NCI-H2107 (cell line): ENCODE measurements at regions not wholly inside any gene's neighbourhood (a gene's known extent, or its start where the extent isn't known, plus 50 kb on each side); places are given as distances from the start of the nearest gene placed in this dataset.

Experiments used
- DNase-seq: peaks from one replicate; lab custom pipeline; 2025; lab: John Stamatoyannopoulos, UW

DNA sequence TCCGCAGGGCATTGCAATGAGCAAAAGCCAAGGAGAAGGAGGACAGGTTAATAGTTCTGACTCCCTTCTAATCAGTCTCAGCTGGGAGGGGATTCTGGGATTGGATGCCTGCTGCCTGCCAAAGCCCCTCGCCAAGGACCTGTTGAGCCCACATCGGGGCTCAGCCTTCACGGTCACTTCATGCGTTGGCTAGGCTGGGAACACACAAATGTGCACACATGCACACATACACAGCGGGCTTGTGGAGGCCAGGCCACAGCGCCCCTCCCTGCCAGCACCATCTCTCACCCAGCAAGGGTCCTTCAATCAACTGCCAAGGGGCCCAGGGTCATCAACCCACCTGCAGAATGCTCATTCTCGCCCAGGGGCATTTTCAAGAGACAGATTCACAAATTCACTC is 113.9 kb downstream of the C5orf15 start:
- DNase-seq = no peak

DNA sequence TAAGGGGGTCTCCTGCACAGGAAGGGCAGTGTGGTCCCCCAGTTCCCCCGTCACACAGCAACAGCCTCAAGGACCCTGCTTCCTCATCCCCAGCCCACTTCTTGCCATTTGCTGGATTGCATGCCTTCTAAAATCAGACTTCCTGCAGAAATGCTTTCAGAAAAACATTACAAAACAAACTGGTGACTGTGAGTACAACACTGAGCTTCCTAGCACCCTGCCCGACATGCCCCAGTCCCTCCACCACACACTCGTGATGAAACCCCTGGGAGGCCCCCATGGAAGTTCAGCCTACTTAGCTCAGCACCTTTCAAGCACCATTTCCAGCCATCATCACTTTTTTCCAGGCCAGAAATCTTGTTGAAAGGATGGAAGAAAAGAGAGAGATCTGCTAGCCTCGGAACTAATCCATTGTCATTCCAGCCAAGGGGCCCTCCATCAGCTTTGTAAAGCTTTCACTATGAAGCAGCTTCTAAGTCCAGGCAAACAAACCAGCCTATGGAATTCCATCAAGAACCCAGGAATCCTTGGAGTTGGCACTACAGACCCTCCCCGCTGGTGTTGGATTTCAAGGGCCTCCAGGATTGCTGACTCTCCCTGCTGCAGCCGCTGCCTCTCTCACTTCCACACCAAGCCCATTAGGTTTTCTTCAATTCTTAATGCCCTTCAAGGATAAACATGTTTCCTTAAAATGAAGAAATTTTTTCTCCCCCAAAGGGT is 114.6 kb downstream of the C5orf15 start:
- no peak for DNase-seq

DNA sequence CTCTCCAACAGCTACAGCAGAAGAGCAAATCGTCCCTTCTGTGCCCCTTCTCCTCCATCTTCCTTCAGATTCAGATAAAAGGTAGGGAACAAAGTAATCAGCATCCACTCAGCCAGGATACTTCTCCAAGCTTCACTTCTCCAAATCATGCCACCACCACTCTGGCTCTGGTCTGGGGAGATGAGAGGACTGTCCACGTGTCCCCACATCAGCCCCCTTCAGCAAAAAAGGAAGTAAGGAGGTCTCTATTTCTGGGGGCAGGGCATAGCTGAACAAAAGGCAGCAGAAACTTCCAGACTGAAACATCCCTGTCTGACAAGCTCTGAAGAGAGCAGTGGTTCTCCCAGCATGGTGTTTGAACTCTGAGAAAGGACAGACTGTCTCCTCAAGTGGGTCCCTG is 116.9 kb downstream of the C5orf15 start:
- no peak for DNase-seq

DNA sequence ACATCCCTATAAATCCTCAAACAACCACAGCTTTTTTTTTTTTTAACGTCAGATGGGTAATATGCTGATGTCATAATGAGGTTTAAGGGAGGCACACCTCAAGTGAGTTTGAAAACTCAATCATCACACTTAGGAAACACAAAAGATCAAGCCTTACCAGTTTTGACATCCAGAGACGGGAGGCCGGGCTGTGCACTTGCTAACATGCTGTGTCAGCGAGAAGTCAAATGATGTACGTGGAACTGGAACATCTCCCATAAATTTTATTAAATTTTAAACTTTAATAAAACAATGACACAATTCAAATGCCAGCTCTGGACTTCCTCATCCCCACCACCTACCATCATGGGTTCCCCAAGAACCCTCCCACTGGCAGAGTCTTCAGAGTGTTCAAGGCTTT is 117.6 kb downstream of the C5orf15 start:
- no peak for DNase-seq

DNA sequence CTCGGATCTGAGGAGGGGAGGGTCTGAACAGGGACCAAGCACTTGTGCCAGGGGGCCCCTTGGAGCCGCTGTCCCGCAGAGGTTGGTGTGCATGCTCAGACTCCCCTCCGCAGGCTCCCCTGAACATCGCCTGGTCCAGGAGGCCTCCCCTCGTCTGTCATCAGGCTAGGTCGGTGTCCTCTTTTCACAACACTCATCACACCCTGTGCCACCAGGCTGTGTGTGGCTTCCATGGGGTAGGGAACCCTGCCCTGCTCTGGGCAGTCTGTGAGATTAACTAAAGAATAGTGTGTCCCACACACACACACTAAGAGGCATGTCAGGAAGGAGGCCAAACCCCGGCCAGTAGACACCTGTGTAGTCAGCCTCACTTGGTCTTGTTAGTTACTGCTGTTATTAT is 119.3 kb downstream of the C5orf15 start:
- DNase-seq = no peak

DNA sequence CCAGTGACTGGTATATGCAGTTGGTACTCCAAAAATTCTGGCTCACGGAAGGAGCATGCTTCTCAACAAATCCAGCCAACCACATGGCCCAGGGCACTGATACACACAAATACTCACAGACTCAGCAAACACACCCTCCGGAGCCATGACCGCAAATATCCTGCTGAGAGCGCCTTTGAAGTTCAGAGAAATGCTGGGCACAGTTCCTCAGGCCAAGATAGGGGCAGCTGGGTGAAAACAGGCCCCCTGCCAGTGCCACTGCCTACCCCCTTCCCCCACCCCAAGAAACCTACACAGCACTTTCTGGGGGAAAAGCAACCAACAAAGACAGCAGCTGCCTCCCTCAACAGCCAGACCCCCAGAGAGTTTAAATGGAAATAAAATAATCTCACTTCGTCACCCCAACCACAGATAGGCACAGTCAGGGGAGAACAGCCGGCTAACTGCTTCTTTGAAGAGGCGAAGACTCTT is 120.0 kb downstream of the C5orf15 start:
- DNase-seq = no peak

DNA sequence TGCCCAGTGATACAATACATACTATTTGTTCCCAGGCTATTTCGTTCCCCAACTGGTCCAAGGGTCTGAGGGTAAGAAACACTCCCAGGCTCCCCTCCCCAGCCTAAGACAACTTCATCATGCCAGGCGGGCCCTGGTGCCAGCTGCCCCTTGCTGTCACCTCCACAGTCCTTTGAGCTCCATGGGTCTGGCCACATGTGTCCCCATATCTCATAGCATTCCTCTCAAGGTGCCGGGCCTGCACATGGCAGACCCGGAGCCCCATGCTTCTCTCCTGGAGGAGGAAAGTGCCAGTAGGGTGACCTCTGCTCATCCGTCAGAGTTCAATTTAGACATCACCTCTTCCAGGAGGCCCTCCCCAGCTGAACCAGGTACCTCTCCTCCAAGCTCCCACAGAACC is 120.5 kb downstream of the C5orf15 start:
- DNase-seq = no peak

DNA sequence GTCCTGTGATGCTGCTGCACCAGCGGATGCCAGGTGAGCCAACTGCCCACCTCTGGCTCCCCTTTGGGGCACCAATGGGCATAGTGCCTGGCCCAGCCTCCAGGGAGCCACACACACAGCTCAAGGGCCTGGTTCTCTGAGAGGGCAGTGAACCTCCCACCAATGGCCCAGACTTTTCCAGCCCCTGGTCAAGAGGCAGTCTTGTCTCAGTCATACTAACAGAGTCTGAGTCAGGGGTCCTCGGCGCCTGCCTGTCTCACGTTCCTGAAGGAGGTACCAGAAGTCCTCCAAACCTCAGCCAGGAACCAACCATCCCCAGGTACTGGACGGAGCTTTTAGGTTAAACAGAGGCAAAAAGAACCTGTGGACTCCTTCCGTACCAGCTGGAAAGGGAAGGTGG is 121.1 kb downstream of the C5orf15 start:
- DNase-seq = no peak

DNA sequence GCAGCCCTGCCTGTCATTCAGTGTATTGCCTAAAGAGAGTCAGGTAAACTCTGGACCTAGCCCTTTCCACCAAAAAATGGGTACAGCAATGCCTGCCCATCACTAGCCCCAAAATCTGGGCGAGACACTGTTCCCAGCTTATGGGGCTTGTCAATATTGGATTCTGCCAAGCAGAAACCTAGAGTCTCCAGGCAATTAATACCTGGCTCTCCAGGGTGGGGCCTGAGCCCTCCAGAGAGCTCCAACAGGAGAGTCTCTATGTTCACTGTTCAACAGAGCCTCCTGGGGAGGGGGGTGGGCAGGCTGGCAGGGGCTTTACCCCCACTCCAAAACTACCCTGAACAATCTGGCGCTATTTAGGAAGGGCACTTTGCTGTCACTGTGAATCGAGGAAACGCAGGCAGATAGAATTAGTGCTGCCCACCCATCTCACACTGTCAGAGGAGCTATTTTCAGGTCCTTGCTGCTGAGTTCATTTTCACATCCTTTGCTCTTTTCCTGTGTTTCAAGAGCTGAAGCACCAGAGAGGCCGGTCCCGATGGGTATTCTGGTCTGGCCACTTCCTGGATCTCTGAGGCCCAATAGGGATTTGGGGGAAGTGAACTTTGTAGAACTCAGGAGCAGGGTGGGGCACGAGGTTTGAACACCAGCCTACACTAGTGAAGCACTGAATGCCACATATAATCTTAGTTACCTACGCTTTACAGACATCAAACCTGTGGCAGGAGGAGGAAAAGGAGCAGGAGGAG is 121.8 kb downstream of the C5orf15 start:
- DNase-seq = no peak

DNA sequence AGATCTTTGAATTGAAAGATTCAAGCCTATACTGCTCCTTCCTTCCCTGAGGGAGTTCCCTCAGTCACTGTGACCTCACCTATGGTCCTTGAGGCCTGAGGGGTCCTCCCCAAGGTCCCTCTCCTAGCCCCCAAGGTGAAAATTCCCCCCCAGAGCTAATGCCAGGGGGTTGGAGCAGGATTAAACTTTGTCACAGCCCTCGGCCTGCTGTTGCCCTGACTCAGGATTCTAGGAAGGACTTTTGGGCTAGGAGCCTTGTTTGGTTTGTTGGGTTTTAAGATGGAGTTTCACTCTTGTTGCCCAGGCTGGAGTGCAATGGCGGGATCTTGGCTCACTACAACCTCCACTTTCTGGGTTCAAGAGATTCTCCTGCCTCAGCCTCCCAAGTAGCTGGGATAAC is 123.2 kb downstream of the C5orf15 start:
- no peak for DNase-seq

DNA sequence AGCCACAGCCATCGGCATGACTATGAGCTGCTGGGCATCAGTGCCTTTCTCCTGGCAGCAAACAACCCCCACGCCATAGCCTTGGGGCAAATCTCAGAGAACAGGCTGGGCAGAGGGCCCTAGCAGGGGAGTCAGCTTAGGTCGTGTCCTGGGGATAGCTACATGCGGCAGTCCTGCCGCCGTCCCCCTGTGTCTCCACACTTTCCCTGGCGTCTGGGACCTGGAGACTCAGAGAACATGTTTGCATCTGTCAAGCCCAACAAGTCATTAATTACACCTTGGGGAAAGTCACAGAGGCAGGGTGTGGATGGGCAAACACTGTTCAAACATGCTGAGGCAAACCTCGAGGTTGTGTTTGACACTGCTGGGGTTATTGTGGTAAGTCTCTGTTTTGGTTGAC is 123.6 kb downstream of the C5orf15 start:
- no peak for DNase-seq

DNA sequence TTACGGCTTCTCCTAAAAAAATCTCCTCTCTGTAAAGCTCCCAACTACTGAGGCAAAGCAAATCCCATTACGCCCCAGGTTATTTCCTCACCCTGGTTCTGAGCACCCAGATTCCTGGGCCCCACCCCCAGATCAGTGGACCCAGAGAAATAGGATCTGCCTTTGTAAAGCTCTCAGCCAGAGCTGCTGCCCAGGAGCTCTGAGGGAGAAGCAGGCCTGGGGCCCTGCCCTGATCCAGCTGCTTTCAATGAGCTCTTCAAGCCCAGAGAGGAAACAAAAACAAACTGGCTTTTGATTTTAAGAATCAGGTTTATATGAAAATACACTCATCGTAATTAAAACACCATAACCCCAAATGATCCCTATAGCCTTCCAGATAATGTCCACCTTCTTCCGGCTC is 124.5 kb downstream of the C5orf15 start:
- DNase-seq = no peak

DNA sequence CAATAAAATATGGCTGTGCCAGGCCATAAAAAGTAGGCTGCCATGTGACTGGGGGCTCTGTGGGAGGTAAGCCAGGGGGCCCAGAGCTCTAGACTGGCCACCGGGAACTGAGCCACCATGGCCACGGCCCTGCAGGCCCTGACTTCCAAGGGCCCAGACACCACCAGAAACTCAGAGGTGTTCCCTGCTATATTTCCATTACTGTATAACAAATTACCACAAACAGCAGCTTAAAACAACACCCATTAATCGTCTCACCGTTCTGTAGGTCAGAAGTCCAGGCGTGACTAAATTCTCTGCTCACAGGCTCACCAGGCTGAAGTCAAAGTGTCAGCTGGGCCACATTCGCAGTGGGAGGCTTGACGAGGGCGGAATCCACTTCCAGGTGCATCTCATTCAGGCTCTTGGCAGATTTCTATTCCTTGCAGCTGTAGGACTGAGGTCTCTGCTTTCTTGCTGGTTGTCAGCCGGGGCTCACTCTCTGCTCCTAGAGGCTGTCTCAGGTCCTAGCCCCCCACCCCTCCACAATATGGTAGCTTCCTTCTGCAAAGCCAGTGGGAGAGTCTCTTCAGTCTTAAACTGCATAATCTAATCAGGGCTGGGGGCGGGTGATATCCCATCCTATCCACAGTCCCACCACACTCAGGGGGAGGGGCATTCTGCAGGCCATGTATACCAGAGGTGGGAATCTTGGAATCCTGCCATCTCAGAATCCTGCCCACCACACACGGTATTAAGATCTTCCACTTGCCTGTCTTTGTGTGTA is 125.4 kb downstream of the C5orf15 start:
- no peak for DNase-seq

DNA sequence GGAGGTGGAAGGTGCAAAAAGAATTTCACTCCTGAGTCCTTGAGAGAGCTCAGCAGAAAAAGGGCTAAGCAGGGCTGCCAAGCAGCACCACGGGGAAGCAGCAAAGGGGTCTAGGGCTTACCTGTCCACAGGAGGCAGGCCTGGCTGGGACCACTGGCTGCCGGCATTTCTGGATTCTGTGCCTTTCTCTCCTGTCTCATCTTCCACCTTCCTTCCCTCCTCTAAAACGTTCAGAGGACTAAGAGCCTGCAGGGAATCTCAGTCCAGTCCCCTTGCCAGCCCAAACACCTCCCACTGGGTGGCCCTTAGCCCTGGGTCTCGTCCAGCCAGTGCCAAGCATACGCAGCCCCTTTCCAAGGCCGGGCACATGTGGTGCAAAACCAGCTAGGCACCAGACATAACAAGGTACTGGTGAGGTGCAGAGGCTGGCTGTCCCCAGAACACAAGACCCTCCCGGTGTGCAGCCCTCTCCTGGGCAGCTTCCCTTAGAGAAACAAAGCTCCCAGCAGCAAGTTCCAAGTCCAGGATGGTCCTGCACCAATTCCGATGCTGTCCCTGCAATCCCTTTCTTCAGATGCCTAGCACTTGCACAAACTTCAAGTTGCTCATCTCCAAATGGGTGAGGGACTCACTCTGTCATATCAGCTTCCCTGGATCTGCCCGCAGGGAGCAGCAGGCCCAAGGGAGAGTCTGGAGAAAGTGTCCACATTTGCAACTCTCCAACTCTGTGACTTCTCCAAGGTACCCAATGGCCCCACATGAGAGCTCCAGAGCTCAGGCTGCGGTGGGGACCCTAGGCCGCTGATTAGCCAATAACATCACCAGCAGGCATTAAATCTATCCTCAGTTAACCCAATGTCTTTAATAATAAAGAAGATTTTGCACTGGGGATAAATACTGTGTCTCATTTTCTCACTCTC is 126.3 kb downstream of the C5orf15 start:
- DNase-seq = no peak

DNA sequence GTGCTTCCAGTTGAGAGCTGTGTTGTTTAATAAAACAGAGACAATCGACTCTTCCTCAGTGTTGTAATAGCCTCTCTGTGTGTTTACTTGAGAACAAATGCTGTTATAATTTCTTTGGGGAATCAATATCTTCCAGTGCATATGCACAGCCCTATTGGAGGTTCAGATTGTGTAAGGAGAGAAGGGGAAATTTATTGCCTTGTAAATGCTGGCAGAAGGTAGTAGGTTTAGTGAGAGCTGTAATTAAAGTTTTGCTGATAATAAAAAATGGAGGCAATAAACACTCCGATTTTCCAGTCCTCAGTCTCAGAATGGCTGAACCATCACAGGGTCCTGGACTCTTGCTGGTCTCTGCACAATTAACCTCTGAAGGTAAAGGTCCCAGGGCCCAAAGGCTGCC is 128.3 kb downstream of the C5orf15 start:
- DNase-seq = no peak

DNA sequence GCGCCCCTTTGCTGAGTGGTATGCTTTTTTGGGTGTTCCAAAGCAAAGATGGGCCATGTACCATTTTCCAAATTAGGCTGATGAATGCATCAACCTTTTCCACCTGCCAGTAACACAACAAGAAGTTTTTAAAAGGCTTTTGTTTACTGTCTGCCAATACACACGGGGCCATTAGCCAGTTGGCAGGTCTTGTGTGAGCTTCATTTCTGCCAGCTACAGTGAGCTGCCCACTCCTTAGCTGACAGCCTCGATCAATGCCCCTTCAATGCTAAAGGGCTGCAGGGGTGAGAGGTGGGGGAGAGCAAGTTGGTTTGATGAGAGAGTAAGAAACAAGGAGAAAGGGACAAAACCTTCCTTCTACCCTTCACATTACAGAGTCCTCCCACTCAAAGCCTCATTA is 128.7 kb downstream of the C5orf15 start:
- DNase-seq = no peak

DNA sequence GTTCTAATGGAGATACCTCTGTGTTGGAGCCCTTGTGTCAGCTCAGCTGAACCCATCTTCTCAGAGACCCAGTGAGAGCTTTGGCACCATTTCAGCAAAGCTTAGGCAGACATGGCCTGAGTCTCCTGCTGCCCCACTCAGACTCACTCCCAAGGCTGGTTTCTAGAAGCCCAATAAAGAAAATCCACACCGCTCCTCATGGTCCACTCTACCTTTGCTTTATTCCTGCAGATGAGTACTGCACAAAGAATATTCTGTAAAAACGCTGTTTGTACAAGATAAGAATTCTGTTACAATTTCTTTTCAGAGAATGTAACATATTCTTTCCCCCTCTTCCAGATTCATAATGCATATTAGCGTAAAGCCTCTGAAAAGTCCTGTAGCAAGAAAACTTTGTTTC is 129.3 kb downstream of the C5orf15 start:
- no peak for DNase-seq

DNA sequence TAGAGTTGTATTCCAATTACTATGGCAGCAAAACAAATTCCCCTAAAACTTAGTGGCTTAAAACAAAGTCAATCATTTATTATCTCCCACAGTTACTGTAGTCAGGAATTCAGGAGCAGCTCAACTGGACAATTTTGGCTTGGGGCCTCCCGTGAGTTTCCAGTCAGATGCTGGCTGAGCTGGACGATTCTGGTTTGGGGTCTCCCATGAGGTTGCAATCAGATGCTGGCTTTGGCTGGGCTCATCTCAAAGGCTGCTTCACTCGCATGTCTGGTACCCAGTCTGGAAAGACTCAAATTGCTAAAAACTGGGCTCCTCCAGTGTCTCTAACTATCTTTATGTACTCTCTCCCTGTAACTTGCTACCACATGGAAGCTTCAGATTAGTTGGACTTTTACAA is 130.1 kb downstream of the C5orf15 start:
- DNase-seq = no peak

DNA sequence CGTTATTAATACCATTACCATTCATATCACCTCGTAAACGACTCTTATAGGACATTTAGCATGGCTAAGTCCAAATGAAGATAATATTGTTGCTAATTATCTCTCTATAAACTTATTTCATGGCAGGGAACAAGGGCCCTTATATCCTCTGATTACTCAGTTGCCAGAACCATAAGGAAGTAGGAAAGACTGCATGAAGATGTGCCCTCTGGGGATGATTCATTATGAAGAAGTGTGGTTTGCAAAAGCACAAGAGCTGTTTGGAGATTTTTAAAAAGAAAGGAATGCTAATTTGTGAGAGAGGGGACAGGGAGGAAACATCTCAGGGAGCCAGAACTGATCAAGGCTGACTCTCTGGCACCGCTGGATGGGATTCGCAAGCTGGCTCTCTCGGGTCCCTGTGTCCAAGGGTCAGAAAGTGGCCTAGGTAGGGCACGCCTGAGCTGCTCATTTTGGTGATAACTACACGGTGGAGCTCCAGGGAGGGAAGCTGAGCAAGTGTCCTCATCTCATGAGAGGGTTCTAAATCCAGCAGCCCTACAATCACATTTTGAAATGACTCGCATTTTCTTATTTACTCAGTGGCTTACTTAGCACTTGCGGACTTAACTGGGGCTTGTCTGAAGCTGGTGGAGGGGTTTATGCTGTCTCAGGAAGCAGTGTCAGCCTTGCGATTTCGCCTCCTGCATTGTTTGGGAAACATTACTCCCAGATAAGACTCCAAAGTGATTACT is 136.8 kb downstream of the C5orf15 start:
- no peak for DNase-seq

DNA sequence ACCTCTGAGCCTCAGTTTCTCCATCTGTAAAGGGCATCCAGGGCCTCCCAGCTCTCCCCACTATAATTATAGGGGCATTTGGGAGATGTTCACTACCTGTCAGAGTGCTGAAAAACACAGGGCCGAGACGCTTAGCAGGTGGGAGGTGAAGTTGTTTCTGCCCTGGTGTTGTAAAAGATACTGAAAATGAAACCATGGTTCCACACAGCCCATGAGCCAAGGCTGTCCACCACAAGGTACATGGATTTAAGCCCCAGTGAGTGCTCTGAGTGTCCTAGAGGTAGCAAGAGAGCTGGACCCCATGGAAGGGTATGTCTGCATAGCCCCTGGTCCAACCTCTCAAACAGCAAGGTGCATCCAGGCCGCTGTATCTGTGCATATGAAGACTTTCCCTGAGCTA is 137.5 kb downstream of the C5orf15 start:
- no peak for DNase-seq

DNA sequence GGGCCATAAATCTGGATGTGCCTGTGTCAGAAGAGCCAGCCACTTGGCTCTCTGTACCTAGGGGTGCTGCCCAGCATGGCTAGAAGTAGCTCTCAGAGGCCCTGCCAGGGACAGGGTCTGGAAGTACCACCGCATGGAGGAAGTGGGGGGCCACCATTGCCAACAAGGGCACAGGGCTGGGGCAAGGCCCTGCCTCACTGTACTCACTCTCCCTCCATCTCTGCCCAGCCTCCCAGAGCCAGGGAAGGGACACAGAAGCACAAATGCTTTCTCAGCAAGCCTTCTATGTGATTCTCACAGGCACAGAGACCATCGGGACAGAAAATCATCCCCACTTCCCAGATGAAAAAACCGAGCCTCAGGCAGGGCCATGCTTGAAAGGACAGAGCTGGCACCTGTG is 138.1 kb downstream of the C5orf15 start:
- no peak for DNase-seq
